ENCODE measurements at regions not wholly inside any gene's neighbourhood (a gene's known extent, or its start where the extent isn't known, plus 50 kb on each side); places are given as distances from the start of the nearest gene placed in this dataset.

DNA sequence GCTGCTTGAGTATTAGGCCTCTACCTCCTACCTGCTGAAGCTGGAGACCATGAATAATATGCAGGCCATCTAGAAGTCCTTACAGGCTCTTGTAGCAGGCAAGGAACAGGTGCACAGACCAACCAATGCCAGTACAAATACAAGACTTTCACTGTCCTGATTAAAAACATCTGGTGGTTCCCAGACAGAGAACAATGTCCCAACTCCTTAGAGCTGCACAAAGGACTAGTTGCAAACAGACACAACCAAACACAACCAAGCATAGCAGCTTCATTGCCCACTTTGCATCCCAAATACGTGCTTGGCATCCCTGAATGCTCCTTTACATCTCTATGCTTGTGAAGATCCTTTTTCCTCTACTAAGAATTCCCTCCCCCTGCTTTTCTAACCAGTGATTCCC lies 98.1 kb upstream of the CXADR start:
- ChIA-PET CTCF (no interaction called here), POLR2A (no interaction called here)
- no peaks in the 10 kb centered on the region for H3K9me3 Mint-ChIP-seq
- H3K4me3 Mint-ChIP-seq = no peak overlapping the region
- ATAC-seq (no peak), DNase-seq (no peak)
- TF ChIP-seq CTCF (IDR thresholded peaks at IDR 0.05) = no peak
- intact Hi-C loops (cut with micrococcal nuclease) = no loop called here
- no peaks in the 10 kb centered on the region for H3K36me3 Mint-ChIP-seq (ENCODE audit: low read depth)
- no peaks in the 10 kb centered on the region for H3K4me1 Mint-ChIP-seq (ENCODE audit: low read depth)
- H3K27ac Mint-ChIP-seq = no peak overlapping the region
- peaks cover 4% of the 10 kb centered on the region for H3K27me3 Mint-ChIP-seq

DNA sequence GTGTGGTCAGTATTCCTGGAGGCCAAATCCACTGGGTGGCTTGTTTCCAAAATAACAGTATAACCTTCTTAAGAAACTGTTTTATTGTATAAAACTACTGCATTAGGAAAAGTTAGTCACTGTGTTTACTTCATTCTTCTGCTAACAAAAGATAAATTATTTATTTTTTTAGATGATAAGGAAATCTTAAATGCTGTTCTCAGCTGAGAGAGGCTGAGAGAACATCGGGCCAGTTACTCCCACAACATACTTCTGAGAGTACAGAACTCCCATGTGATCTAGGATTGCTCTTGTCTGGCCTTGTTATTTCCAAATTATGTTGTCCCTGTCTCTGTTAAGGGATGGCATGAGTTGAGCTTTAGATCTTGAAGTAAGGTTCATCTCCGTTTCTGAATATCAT lies 96.7 kb upstream of the CXADR start:
- DNase-seq (no peak), ATAC-seq (no peak)
- Mint-ChIP-seq H3K27ac (no peak overlapping the region), H3K36me3 (ENCODE audit: low read depth) (no peaks in the 10 kb centered on the region), H3K4me1 (ENCODE audit: low read depth) (no peaks in the 10 kb centered on the region), H3K9me3 (no peaks in the 10 kb centered on the region), H3K4me3 (no peak overlapping the region), H3K27me3 (peaks cover 4% of the 10 kb centered on the region)
- TF ChIP-seq CTCF (IDR thresholded peaks at IDR 0.05) = no peak
- intact Hi-C loops (cut with micrococcal nuclease) = no loop called here
- POLR2A ChIA-PET = no interaction called here
- CTCF ChIA-PET = interaction anchor here (1.2 to 1.5 kb wide), 2 partner anchors 30 to 36 kb away, joined by 3 read pairs; no protein-coding TSS in a partner anchor

- Mint-ChIP-seq H3K27me3 (no peaks in the 10 kb centered on the region), H3K4me3 (no peak overlapping the region), H3K36me3 (ENCODE audit: low read depth) (no peaks in the 10 kb centered on the region), H3K9me3 (no peaks in the 10 kb centered on the region), H3K4me1 (ENCODE audit: low read depth) (no peaks in the 10 kb centered on the region), H3K27ac (no peak overlapping the region)
- ChIA-PET CTCF (interaction anchor here (1.3 kb wide), 1 partner anchor 36 kb away, joined by 6 read pairs; no protein-coding TSS in a partner anchor), POLR2A (no interaction called here)
- DNase-seq (no peak), ATAC-seq (no peak)
- TF ChIP-seq CTCF (IDR thresholded peaks at IDR 0.05) = no peak
- intact Hi-C loops (cut with micrococcal nuclease) = no loop called here
Observed at GRCh38 chr21:17422931-17423330, 89.9 kb upstream of the CXADR start.

DNA sequence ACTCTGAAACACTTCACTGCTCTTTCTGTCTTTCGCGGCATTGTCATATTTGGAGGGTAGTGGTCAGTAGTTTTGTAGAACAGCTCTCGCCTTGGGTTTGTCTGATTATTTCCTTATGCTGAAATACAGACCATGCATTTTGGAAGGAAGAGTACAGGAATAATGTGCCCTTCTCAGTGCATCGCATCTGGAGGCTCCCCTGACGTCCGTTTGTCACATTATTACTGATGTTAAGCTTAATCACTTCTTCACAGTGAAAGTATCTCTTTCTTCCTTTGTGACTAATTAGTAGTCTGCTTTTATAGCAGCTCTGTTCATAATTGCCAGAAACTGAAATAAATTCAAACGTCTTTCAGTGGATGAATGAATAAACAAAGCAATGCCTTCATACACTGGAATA lies 85.7 kb upstream of the CXADR start:
- H3K27ac Mint-ChIP-seq = no peak overlapping the region
- H3K4me1 Mint-ChIP-seq (ENCODE audit: low read depth) = no peaks in the 10 kb centered on the region
- DNase-seq (no peak), ATAC-seq (no peak)
- no peaks in the 10 kb centered on the region for H3K27me3 Mint-ChIP-seq
- intact Hi-C loops (cut with micrococcal nuclease) = no loop called here
- H3K4me3 Mint-ChIP-seq = no peak overlapping the region
- no peak for TF ChIP-seq CTCF (IDR thresholded peaks at IDR 0.05)
- no peaks in the 10 kb centered on the region for H3K9me3 Mint-ChIP-seq
- ChIA-PET CTCF (no interaction called here), POLR2A (interaction anchor here (1.0 kb wide), 1 partner anchor 70 kb away, joined by 3 read pairs; no protein-coding TSS in a partner anchor)
- no peaks in the 10 kb centered on the region for H3K36me3 Mint-ChIP-seq (ENCODE audit: low read depth)

- ATAC-seq (no peak), DNase-seq (no peak)
- Mint-ChIP-seq H3K27ac (no peak overlapping the region), H3K9me3 (no peaks in the 10 kb centered on the region), H3K4me3 (no peak overlapping the region), H3K4me1 (ENCODE audit: low read depth) (no peaks in the 10 kb centered on the region), H3K36me3 (ENCODE audit: low read depth) (no peaks in the 10 kb centered on the region), H3K27me3 (no peaks in the 10 kb centered on the region)
- intact Hi-C loops (cut with micrococcal nuclease) = no loop called here
- CTCF ChIA-PET = no interaction called here
- POLR2A ChIA-PET = no interaction called here
- no peak for TF ChIP-seq CTCF (IDR thresholded peaks at IDR 0.05)
Observed at GRCh38 chr21:17427831-17428483, 84.9 kb upstream of the CXADR start.
